Kidney capillary endothelial cell (primary cell): ENCODE measurements at regions not wholly inside any gene's neighbourhood (a gene's known extent, or its start where the extent isn't known, plus 50 kb on each side); places are given as distances from the start of the nearest gene placed in this dataset.

Experiments used
- DNase-seq: peaks from one replicate; pipeline ENCODE4 v3.0.0-alpha.2; 2018; ENCODE audit warnings: low spot score

DNA sequence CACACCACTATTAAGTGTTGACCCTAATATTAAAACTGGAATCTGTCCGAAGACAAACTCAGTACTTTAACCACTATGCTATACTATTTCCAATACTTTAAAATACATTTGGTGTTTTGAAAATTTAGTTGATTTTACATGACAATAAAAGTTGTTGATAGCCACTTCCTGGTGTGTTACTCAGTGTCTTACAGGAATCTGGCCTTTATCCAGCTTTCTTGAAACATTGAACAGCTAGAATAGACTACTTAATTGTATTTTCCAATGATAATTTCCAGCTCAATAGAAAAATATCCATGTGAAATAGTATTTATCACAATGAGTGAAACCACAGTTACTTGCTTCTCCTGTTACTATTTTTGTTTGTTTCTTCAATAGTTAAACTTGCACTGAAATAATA, 369.6 kb upstream of the ADGRL4 start:
- peak; percentile 26 for DNase-seq

GRCh38 chr1:79375352-79375751, 368.8 kb upstream of the ADGRL4 start:
- DNase-seq, result no peak

GRCh38 chr1:79374397-79374796, 367.9 kb upstream of the ADGRL4 start:
- no peak for DNase-seq

DNA sequence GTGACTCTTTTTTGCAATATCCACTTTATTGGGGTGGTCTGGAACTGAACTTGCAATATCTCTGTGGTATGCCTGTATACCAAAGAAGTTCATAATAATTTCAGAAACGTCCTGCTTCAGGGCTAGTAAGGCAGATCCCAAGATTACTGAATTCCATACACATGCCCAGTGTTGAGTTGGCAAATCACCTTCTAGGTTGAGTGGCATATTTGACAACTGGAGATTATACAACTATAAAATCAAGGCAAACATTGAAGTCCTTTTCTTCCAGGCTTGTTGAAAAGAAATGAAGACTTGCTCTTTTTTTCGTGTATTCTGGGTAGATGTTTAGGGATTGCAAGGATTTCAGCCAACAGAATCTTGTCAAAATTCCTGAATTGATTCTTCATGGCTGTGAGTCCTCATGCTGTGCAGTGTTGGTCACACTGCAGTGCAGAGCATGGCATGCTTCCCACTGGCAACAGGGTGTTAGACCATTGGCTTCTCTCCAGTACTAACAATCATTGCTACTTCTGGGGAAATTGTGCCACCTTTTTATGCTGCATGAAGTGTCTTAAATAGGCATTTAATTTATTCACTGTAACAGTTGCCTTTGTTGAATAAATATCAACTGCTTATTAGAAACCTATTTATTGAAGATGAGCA, 367.1 kb upstream of the ADGRL4 start:
- no peak for DNase-seq

DNA sequence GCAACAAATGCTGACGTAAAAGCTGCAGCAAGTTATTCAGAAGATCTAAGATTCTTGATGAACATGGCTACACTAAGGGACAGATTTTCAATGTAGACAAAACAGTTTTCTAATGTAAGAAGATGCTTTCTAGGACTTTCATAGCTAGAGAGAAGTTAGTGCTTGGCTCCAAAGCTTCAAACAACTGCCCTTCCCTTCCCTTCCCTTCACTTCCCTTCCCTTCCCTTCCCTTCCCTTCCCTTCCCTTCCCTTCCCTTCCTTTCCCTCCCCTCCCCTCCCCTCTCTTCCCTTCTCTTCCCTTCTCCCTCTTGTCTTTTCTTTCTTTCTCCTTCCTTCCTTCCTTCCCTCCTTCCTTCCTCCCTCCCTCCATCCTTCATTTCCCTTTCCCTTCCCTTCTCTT, 365.3 kb upstream of the ADGRL4 start:
- DNase-seq, result no peak

DNA sequence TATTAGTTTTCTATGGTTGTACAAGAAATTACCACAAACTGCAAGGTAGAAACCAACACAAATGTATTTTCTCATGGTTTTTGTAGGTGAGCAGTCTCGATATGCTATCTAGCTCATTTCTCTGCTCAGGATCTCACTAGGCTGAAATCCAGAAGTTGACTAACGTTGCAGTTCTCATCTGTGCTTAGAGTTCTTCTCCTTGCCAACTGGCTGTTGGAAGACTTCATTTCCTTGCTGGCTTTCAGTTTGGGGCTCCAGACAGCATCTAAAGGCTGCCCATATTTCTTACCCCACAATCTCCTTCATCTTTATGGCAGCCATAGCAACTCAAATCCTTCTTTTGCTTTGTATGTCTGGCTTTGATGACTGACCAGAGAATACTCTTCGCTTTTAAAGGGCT, 362.6 kb upstream of the ADGRL4 start:
- DNase-seq, result no peak

DNA sequence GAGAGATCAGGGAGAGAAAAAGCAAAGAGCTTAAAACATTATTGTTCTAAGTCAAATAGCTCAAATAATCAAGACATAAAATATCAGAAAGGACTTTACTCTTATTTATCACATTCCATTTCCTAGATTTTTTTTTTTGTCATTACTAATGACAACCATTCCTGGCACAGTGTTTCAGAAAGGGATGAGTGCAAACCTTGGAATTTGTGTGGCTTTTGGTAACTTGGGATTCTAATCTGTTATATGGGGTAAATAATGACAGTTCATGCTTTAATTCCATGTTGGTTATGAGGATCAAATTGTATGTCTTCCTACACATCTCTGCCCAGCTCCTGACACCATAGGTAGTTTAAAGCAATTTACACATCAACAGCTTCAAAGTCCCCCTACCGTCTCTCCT, 358.4 kb upstream of the ADGRL4 start:
- no peak for DNase-seq

- no peak for DNase-seq
Measured at GRCh38 chr1:79363430-79363829, 356.9 kb upstream of the ADGRL4 start.

GRCh38 chr1:79362470-79362869, 355.9 kb upstream of the ADGRL4 start:
- no peak for DNase-seq

DNA sequence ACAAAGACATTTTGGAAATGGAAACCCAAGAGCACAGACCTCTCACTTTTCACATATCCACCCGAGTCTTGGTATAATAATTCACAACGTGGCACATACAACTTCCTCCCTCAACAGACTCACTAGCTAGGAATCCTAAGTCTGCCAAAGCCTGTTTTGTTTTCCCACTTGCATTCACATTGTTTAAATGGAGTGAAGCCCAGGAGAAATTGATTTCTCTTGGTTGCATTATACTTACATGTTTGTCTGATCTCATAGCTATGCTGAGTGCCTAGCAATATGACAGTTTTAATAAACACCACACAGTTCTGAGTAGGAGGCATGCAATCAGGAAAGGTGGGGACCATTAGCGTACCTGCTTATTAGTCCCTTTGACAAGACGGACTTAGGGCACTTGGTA, 348.6 kb upstream of the ADGRL4 start:
- peak; percentile 22 for DNase-seq

DNA sequence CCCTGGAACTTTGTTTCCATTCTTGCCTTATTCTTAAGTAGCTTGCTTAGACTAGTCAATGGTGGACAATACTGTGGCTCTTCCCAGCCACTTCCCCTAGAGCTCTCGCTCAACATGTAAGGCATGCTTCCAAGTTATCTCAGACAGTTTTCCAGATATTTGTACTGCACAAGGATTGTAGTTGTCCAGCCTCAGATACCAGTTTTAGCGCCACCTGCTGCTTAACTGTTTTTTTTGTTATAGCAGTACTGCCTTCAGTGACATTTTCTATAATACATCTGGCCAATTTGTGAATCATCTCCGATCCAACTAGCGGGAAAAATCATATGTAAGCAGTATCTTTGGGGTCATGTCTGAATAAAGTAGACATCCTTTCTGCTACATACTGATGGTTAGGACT, 346.7 kb upstream of the ADGRL4 start:
- DNase-seq, result peak; percentile 36

- no peak for DNase-seq
Measured at GRCh38 chr1:79326875-79327274, 320.3 kb upstream of the ADGRL4 start.

- no peak for DNase-seq
Measured at GRCh38 chr1:79325705-79326104, 319.2 kb upstream of the ADGRL4 start.

- DNase-seq, result no peak
Measured at GRCh38 chr1:79325126-79325525, 318.6 kb upstream of the ADGRL4 start.

- peak; percentile 84 for DNase-seq
Measured at GRCh38 chr1:79323239-79324025, 316.9 kb upstream of the ADGRL4 start.

- no peak for DNase-seq
Measured at GRCh38 chr1:79322511-79323027, 316.0 kb upstream of the ADGRL4 start.

GRCh38 chr1:79312438-79312837, 305.9 kb upstream of the ADGRL4 start:
- no peak for DNase-seq

DNA sequence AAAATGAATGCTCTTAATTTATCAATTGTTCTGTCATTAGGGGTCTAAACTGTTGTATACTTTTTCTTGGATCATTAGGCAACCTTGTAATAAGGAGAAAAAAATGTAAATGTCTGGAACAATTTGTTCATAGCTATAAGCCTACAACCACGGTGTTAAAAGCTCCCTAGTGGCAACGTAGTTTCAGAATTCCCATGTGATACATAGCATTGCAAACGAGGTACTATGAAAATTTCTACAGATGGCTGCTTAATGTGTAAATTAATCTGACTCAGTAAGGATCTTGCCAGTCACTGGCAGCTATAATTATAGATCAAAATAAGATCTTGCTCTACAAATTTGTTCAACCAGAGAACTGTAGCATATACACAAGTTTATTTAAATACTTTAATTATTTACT, 304.1 kb upstream of the ADGRL4 start:
- no peak for DNase-seq

GRCh38 chr1:79304131-79304530, 297.6 kb upstream of the ADGRL4 start:
- DNase-seq, result no peak

- no peak for DNase-seq
Measured at GRCh38 chr1:79303040-79303439, 296.5 kb upstream of the ADGRL4 start.

- no peak for DNase-seq
Measured at GRCh38 chr1:79302380-79302930, 295.9 kb upstream of the ADGRL4 start.

DNA sequence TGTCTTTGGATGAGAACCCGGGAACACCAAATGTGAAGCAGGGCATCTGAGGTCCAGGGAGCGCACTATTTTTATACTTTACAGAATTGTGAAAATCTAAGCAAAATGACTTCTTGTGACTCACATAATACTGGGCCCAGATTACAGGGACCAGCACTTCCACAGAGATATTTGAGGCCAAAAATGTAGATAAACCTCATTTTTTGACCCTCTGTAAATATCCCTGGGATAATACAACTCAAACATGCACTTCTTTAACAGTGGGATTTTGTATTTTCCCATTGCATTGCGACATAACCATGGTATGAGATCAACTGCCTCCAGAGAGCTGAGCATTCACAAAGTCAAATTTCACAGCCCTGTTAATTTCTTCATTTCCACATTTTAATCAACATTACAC, 289.4 kb upstream of the ADGRL4 start:
- DNase-seq, result no peak

- DNase-seq, result peak; percentile 77
Measured at GRCh38 chr1:79293611-79294010, 287.1 kb upstream of the ADGRL4 start.
